Adrenal gland (tissue), 5 donors: ENCODE measurements at regions not wholly inside any gene's neighbourhood (a gene's known extent, or its start where the extent isn't known, plus 50 kb on each side); places are given as distances from the start of the nearest gene placed in this dataset.

Experiments used
- CTCF ChIP-seq, 6 experiments: fragments of 450-650 bp in 4 of 6; fragments of 200-600 bp in 2 of 6; sonication (generic) in 1 of 6; IDR thresholded peaks; 1 replicate in 5 of 6; 2 replicates in 1 of 6; pipeline versions ENCODE4 v1.5.1 to v1.8.0; 2016 to 2021; ENCODE audit warnings: antibody characterized with exemption in 6 of 6, mild to moderate bottlenecking in 2 of 6, moderate library complexity in 1 of 6
- POLR2A ChIP-seq, 2 donors: fragments of 450-650 bp; IDR thresholded peaks; one replicate each; pipeline ENCODE4 v1.6.1; 2017; ENCODE audit warnings: antibody characterized with exemption in 2 of 2, mild to moderate bottlenecking in 2 of 2, moderate library complexity in 1 of 2
- donor health status: DM: no; HTN: no; CAD: no.

GRCh38 chr12:108410689-108411088, 71.6 kb upstream of the CMKLR1 start:
- TF ChIP-seq CTCF (IDR thresholded peaks at IDR 0.05) (no peak), POLR2A (IDR thresholded peaks at IDR 0.05) (no peak)
